Mononuclear cell (primary cell): ENCODE measurements at regions not wholly inside any gene's neighbourhood (a gene's known extent, or its start where the extent isn't known, plus 50 kb on each side); places are given as distances from the start of the nearest gene placed in this dataset.

Experiments used
- H3K27me3 ChIP-seq: 2 replicates; pipeline ENCODE4 v1.6.0; 2011; ENCODE audit warnings: low read length, control low read depth; ENCODE audit not compliant: insufficient read depth
- H3K4me1 ChIP-seq: 2 replicates; pipeline ENCODE4 v1.5.1; 2011; ENCODE audit warnings: mild to moderate bottlenecking, low read length, control low read depth; ENCODE audit not compliant: insufficient read depth
- H3K4me3 ChIP-seq: 2 replicates; pipeline ENCODE4 v1.5.1; 2011; ENCODE audit warnings: mild to moderate bottlenecking, low read length, moderate library complexity
- H3K9me3 ChIP-seq: 2 replicates; pipeline ENCODE4 v1.5.1; 2011; ENCODE audit warnings: low read depth, mild to moderate bottlenecking, control low read depth, low read length

GRCh38 chr12:110993434-110993833, 73.1 kb upstream of the MYL2 start:
- Histone ChIP-seq H3K9me3 (peaks cover 4% of the 10 kb centered on the region), H3K27me3 (no peaks in the 10 kb centered on the region), H3K4me1 (no peaks in the 10 kb centered on the region), H3K4me3 (no peak overlapping the region)

- H3K4me1 ChIP-seq, result no peaks in the 10 kb centered on the region
- no peaks in the 10 kb centered on the region for H3K9me3 ChIP-seq
- H3K27me3 ChIP-seq, result no peaks in the 10 kb centered on the region
- no peak overlapping the region for H3K4me3 ChIP-seq
Observed at GRCh38 chr12:110992909-110993308, 72.5 kb upstream of the MYL2 start.

GRCh38 chr12:110983811-110984210, 63.4 kb upstream of the MYL2 start:
- Histone ChIP-seq H3K4me3 (no peak overlapping the region), H3K27me3 (peaks cover 4% of the 10 kb centered on the region), H3K4me1 (no peaks in the 10 kb centered on the region), H3K9me3 (no peaks in the 10 kb centered on the region)

GRCh38 chr12:110972866-110973265, 52.5 kb upstream of the MYL2 start:
- no peaks in the 10 kb centered on the region for H3K9me3 ChIP-seq
- no peak overlapping the region for H3K4me3 ChIP-seq

GRCh38 chr12:110971936-110972335, 51.6 kb upstream of the MYL2 start:
- no peaks in the 10 kb centered on the region for H3K9me3 ChIP-seq
- H3K4me1 ChIP-seq, result no peaks in the 10 kb centered on the region
- no peaks in the 10 kb centered on the region for H3K27me3 ChIP-seq
- no peak overlapping the region for H3K4me3 ChIP-seq

More at GRCh38 chr12:110972866-110973265, 52.5 kb upstream of the MYL2 start:
- Histone ChIP-seq H3K27me3 (no peaks in the 10 kb centered on the region), H3K4me1 (no peaks in the 10 kb centered on the region)

GRCh38 chr12:110971189-110971920, 51.0 kb upstream of the MYL2 start:
- H3K9me3 ChIP-seq, result no peaks in the 10 kb centered on the region
- no peaks in the 10 kb centered on the region for H3K27me3 ChIP-seq
- no peaks in the 10 kb centered on the region for H3K4me1 ChIP-seq
- no peak overlapping the region for H3K4me3 ChIP-seq
